Stromal cell of bone marrow (primary cell): ENCODE measurements at regions not wholly inside any gene's neighbourhood (a gene's known extent, or its start where the extent isn't known, plus 50 kb on each side); places are given as distances from the start of the nearest gene placed in this dataset.
"Not testable (repeated sequence)": the region's sequence is repeated elsewhere in the genome, so short reads cannot be mapped to it uniquely, and the experiment has no call there.

Experiments used
- DNase-seq: peaks from one replicate; pipeline ENCODE4 v3.0.0-alpha.2; 2012; ENCODE audit warnings: low read depth

DNA sequence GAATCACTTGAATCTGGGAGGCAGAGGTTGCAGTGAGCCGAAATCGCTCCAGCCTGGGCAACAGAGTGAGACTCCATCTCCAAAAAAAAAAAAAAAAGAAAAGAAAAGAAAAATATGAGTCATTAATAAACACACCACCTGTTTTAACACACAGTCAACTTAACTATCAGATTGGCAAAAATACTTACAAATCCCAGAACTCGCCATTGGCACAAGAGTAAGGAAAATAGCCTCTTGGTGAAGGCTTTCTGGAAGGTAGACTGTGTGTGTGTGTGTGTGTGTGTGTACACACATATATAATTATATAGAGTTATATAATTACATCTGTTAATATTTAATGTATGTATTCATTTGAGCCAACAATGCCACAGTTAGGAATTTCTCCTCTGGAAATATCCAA is 63.7 kb upstream of the UXS1 start:
- no peak for DNase-seq

DNA sequence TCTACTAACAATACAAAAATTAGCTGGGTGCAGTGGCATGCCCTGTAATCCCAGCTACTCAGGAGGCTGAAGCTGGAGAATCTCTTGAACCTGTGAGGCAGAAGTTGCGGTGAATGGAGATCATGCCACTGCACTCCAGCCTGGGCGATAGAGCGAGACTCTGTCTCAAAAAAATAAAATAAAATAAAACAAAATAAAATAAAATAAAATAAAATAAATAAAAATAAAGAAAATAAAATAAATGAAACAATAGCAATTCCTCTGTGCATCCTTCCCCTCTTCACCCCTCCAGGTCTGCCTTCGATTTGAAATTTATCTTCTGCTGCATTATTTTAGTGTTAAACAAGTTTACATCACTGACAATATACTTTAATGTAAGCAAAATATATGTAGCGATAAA is 63.0 kb upstream of the UXS1 start:
- no peak for DNase-seq

DNA sequence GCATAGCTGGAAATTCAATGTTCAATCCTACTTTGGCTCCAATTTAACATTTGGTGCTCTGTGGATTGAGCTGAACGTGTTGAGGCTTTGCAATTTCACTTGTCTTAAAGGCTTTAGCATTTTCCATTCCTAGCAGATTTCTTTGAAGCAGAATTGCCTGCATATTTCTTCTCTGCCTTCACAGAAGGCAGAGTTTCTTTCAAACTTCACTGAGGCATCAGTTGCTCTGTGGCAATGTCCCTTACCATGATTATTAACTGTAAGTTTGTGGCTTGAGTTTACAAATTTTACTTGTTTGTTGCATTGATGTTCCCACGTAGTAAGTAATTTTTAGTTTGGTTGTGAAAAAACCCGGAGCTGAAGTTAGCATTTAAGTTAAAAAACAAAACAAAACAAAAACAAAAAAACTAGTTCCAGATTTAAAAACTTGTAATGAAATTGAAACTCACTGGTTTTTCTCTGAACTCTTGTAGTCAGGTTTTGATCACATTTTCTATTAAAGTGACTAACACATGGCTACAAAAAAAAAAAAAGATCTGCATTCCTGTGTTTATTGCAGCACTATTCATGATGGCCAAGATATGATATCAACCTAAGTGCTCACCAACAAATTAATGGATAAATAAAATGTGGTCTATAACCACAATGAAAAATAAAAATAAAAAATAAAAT is 55.2 kb upstream of the UXS1 start:
- not testable (repeated sequence) for DNase-seq

DNA sequence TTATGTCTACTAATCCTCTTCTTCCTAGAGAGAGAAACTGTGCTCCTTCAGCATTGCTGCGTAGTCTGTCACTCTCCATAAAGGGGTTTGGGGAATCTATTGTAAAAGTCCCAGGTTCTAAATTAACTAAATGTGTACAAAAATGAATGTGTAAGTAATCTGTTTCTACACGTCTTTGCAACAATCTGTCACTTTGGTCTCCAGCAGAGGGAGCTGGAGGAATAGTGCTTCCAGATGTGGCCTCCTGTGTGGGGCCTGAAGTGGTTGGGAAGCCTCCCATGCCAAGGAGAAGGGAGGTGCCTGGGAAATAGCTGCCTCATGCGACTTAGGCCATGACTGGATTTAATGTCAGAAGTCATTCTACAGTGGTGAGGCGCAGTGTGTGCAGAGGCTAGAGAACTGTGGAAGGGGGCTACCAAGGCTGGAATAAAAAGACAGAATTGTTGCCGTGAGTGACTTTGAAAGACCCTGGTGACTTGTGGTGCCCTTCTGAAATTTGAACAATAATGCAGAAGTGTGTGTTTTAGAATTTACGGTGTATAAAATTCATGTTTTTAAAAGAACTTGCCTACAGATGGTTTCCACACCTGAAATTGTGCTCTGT is 54.5 kb upstream of the UXS1 start:
- DNase-seq: not testable (repeated sequence)
